HuH-7.5 (cell line): ENCODE measurements at regions not wholly inside any gene's neighbourhood (a gene's known extent, or its start where the extent isn't known, plus 50 kb on each side); places are given as distances from the start of the nearest gene placed in this dataset.

Experiments used
- DNase-seq: peaks from one replicate; pipeline ENCODE4 v3.0.0; 2011; ENCODE audit warnings: low spot score

- DNase-seq: no peak
Observed at GRCh38 chr5:128591598-128592455, 53.8 kb upstream of the FBN2 start.

- no peak for DNase-seq
Observed at GRCh38 chr5:128596071-128596470, 58.0 kb upstream of the FBN2 start.

- no peak for DNase-seq
Observed at GRCh38 chr5:128597156-128597555, 59.1 kb upstream of the FBN2 start.

GRCh38 chr5:128613128-128613527, 75.1 kb upstream of the FBN2 start:
- no peak for DNase-seq

- no peak for DNase-seq
Observed at GRCh38 chr5:128613766-128614165, 75.7 kb upstream of the FBN2 start.

GRCh38 chr5:128615578-128615977, 77.5 kb upstream of the FBN2 start:
- no peak for DNase-seq

GRCh38 chr5:128626536-128627090, 88.6 kb upstream of the FBN2 start:
- DNase-seq: no peak

GRCh38 chr5:128627939-128628338, 89.9 kb upstream of the FBN2 start:
- DNase-seq: no peak

GRCh38 chr5:128629157-128629556, 91.1 kb upstream of the FBN2 start:
- no peak for DNase-seq

GRCh38 chr5:128630121-128630520, 92.1 kb upstream of the FBN2 start:
- no peak for DNase-seq

GRCh38 chr5:128631771-128632170, 93.7 kb upstream of the FBN2 start:
- no peak for DNase-seq

- no peak for DNase-seq
Observed at GRCh38 chr5:128632264-128632663, 94.2 kb upstream of the FBN2 start.

GRCh38 chr5:128633901-128634300, 95.9 kb upstream of the FBN2 start:
- no peak for DNase-seq

GRCh38 chr5:128635379-128635778, 97.3 kb upstream of the FBN2 start:
- no peak for DNase-seq

GRCh38 chr5:128636361-128636760, 98.3 kb upstream of the FBN2 start:
- no peak for DNase-seq

GRCh38 chr5:128637031-128637430, 99.0 kb upstream of the FBN2 start:
- no peak for DNase-seq

GRCh38 chr5:128641861-128642260, 103.8 kb upstream of the FBN2 start:
- no peak for DNase-seq

- no peak for DNase-seq
Observed at GRCh38 chr5:128644863-128645262, 106.8 kb upstream of the FBN2 start.

GRCh38 chr5:128645581-128645980, 107.5 kb upstream of the FBN2 start:
- DNase-seq: no peak

- DNase-seq: no peak
Observed at GRCh38 chr5:128646176-128646575, 108.1 kb upstream of the FBN2 start.

- no peak for DNase-seq
Observed at GRCh38 chr5:128649192-128649591, 111.1 kb upstream of the FBN2 start.

- DNase-seq: no peak
Observed at GRCh38 chr5:128662997-128663396, 125.0 kb upstream of the FBN2 start.

- DNase-seq: no peak
Observed at GRCh38 chr5:128665747-128666355, 127.8 kb upstream of the FBN2 start.
